HL-60 (cell line): ENCODE measurements at regions not wholly inside any gene's neighbourhood (a gene's known extent, or its start where the extent isn't known, plus 50 kb on each side); places are given as distances from the start of the nearest gene placed in this dataset.

Experiments used
- DNase-seq, 2 experiments: peaks; one replicate each; pipeline ENCODE4 v3.0.0-alpha.2; 2010 to 2020; ENCODE audit warnings: low read depth in 1 of 2, low spot score in 1 of 2
- H3K27ac ChIP-seq: fragments of 250-450 bp; sonication (Bioruptor Pico); replicated peaks from 2 replicates; pipeline ENCODE4 v1.5.1; 2020; ENCODE audit warnings: mild to moderate bottlenecking, moderate library complexity
- H3K27me3 ChIP-seq: fragments of 250-450 bp; sonication (Bioruptor Pico); 2 replicates; pipeline ENCODE4 v1.5.1; 2021; ENCODE audit warnings: mild to moderate bottlenecking, moderate library complexity; ENCODE audit not compliant: insufficient read depth, poor library complexity, severe bottlenecking
- H3K4me3 ChIP-seq: replicated peaks from 2 replicates; pipeline ENCODE4 v1.5.1; 2011; ENCODE audit warnings: mild to moderate bottlenecking, control low read depth, low read length; ENCODE audit not compliant: insufficient read depth
- CTCF ChIP-seq: IDR thresholded peaks from one replicate; pipeline ENCODE4 v1.5.1; 2011; ENCODE audit warnings: low read length, control low read depth, inconsistent platforms; ENCODE audit not compliant: insufficient read depth
- GABPA ChIP-seq: IDR thresholded peaks from 2 replicates; pipeline ENCODE4 v1.6.1; 2012; ENCODE audit warnings: low read depth
- POLR2AphosphoS5 ChIP-seq: IDR thresholded peaks from 2 replicates; pipeline ENCODE4 v1.6.1; 2012; ENCODE audit warnings: low read depth
- REST ChIP-seq: IDR thresholded peaks from 2 replicates; pipeline ENCODE4 v1.6.1; 2012; ENCODE audit warnings: low read depth; ENCODE audit not compliant: insufficient replicate concordance
- SPI1 ChIP-seq: IDR thresholded peaks from 2 replicates; pipeline ENCODE4 v1.6.1; 2012; ENCODE audit warnings: low read depth, mild to moderate bottlenecking, borderline replicate concordance

- no peak for TF ChIP-seq REST
- TF ChIP-seq POLR2AphosphoS5: no peak
- no peak for TF ChIP-seq CTCF
- no peaks in the 10 kb centered on the region for H3K27me3 ChIP-seq
- H3K4me3 ChIP-seq: no peak overlapping the region
Observed at GRCh38 chr2:6342273-6342920, 523.3 kb downstream of the CMPK2 start.

GRCh38 chr2:6343076-6343475 is 522.6 kb downstream of the CMPK2 start:
- no peak for TF ChIP-seq POLR2AphosphoS5
- TF ChIP-seq SPI1: no peak
- TF ChIP-seq GABPA: no peak
- no peak for TF ChIP-seq REST
- no peak for DNase-seq
- no peak overlapping the region for H3K27ac ChIP-seq
- H3K4me3 ChIP-seq: no peak overlapping the region
- H3K27me3 ChIP-seq: no peaks in the 10 kb centered on the region

More at GRCh38 chr2:6342273-6342920, 523.3 kb downstream of the CMPK2 start:
- no peak overlapping the region for H3K27ac ChIP-seq
- no peak for DNase-seq

- TF ChIP-seq GABPA: no peak
- TF ChIP-seq REST: no peak
- TF ChIP-seq CTCF: no peak
- TF ChIP-seq SPI1: no peak
- TF ChIP-seq POLR2AphosphoS5: no peak
- no peak for DNase-seq
- Histone ChIP-seq H3K4me3 (no peak overlapping the region), H3K27ac (no peak overlapping the region), H3K27me3 (no peaks in the 10 kb centered on the region)
Observed at GRCh38 chr2:6352247-6352646, 513.5 kb downstream of the CMPK2 start.
